ENCODE measurements at regions not wholly inside any gene's neighbourhood (a gene's known extent, or its start where the extent isn't known, plus 50 kb on each side); places are given as distances from the start of the nearest gene placed in this dataset.
A peak's percentile ranks its signal among the peaks of the same experiment; 100 is the strongest.
"Not testable (repeated sequence)": the region's sequence is repeated elsewhere in the genome, so short reads cannot be mapped to it uniquely, and the experiment has no call there.

DNA sequence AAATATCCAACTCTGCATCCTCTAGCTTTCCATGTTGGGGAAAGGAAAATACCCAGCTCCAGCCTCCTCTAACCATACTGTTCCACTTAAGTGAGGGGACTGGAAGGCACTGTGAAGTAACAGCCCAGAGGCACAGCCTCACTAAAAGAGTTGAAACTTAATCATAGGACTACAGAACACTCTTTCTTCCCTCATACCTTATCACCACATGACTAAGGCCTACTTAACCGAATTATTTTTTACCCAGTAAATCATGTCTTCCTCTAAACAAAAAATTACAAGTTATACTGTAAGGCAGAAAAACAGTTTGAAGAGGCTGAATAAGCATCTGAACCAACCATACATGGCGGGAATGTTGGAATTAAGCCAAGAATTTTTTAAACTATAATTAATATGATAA is 207.4 kb upstream of the MME start:
- H3K4me3 ChIP-seq (ENCODE audit: low read depth, low read length): no peak overlapping the region
- TF ChIP-seq, protein P1, sequence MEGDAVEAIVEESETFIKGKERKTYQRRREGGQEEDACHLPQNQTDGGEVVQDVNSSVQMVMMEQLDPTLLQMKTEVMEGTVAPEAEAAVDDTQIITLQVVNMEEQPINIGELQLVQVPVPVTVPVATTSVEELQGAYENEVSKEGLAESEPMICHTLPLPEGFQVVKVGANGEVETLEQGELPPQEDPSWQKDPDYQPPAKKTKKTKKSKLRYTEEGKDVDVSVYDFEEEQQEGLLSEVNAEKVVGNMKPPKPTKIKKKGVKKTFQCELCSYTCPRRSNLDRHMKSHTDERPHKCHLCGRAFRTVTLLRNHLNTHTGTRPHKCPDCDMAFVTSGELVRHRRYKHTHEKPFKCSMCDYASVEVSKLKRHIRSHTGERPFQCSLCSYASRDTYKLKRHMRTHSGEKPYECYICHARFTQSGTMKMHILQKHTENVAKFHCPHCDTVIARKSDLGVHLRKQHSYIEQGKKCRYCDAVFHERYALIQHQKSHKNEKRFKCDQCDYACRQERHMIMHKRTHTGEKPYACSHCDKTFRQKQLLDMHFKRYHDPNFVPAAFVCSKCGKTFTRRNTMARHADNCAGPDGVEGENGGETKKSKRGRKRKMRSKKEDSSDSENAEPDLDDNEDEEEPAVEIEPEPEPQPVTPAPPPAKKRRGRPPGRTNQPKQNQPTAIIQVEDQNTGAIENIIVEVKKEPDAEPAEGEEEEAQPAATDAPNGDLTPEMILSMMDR (IDR thresholded peaks at IDR 0.05; ENCODE audit: low read depth, low read length): no peak
- no peaks in the 10 kb centered on the region for H3K27me3 ChIP-seq (ENCODE audit: control insufficient read depth, insufficient read depth, low read length)
- ChIA-PET POLR2A (no interaction called here), CTCF (no interaction called here)
- no peak for DNase-seq (ENCODE audit: low read depth, low spot score)
- no peak overlapping the region for H3K27ac ChIP-seq (ENCODE audit: low read depth, low read length)
- H3K9me3 ChIP-seq (ENCODE audit: control insufficient read depth, insufficient read depth, low read length): no peaks in the 10 kb centered on the region

DNA sequence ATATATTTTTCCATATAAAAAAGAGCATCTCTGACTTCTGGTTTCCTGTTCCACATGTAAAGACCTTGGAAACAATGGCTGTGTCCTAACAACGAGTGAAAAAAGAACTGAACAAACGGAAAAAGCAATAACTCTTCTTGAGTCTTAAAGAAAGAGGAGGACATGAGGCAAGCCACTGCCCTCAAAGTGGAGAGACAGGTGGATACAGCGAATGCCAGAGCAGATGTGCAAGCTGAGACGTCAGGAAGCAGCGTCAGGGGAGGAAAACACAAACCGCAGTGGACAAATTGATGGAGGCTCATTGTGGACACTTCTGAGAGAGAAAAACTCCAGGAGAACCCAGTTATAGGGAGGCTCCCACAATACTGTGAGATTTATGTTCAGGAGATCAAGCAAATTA is 208.0 kb upstream of the MME start:
- H3K27ac ChIP-seq (ENCODE audit: low read depth, low read length): no peak overlapping the region
- ChIA-PET POLR2A (no interaction called here), CTCF (no interaction called here)
- no peaks in the 10 kb centered on the region for H3K9me3 ChIP-seq (ENCODE audit: control insufficient read depth, insufficient read depth, low read length)
- TF ChIP-seq, protein P1 (IDR thresholded peaks at IDR 0.05; ENCODE audit: low read depth, low read length): no peak
- no peaks in the 10 kb centered on the region for H3K27me3 ChIP-seq (ENCODE audit: control insufficient read depth, insufficient read depth, low read length)
- no peak overlapping the region for H3K4me3 ChIP-seq (ENCODE audit: low read depth, low read length)
- DNase-seq (ENCODE audit: low read depth, low spot score): no peak

DNA sequence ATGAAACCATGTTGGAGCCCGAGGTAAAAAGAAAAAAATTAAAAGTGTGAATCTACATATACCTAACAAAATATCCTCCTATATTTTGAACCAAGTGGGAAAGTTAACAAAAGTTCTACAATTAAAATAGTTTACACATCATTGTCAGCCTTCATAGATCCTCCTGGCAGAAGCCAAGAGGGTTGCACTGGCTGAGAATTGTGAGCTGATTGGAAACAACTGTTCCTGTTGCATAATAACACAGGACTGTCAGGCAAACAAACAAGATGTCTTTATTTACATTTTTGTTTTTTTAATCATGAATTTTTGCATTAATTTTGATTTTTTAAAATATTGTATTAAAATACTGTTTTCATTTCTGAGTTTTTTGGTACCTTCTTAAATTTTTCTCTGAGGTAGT is 215.2 kb upstream of the MME start:
- H3K27me3 ChIP-seq (ENCODE audit: control insufficient read depth, insufficient read depth, low read length): no peaks in the 10 kb centered on the region
- DNase-seq (ENCODE audit: low read depth, low spot score): no peak
- H3K4me3 ChIP-seq (ENCODE audit: low read depth, low read length): no peak overlapping the region
- no peak overlapping the region for H3K27ac ChIP-seq (ENCODE audit: low read depth, low read length)
- ChIA-PET POLR2A (no interaction called here), CTCF (interaction anchor here (1.6 kb wide), 1 partner anchor 458 kb away, joined by 4 read pairs; no protein-coding TSS in a partner anchor)
- no peaks in the 10 kb centered on the region for H3K9me3 ChIP-seq (ENCODE audit: control insufficient read depth, insufficient read depth, low read length)
- TF ChIP-seq, protein P1 (IDR thresholded peaks at IDR 0.05; ENCODE audit: low read depth, low read length): no peak

DNA sequence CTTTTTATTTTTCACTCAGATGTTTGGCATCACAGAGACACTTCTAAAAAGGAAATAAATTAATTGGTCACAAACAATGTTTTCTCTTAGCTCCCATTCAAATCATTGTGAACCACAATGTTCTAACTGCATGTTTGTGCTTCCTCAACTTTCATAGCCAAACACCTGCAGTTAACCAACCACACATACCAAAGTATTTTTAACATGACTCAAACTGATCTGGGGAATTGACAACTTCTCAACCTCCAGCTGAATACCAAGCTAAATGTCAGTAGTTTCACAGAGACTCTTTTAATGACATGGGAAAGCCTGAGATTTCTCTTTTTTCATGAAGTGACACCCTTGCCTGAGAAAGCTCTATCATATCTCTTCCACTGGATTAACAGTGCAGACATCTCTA is 217.9 kb upstream of the MME start:
- H3K27me3 ChIP-seq (ENCODE audit: control insufficient read depth, insufficient read depth, low read length): no peaks in the 10 kb centered on the region
- POLR2A ChIA-PET: interaction anchor here (0.6 kb wide), 1 partner anchor 92 kb away, joined by 8 read pairs; no protein-coding TSS in a partner anchor
- H3K27ac ChIP-seq (ENCODE audit: low read depth, low read length): no peak overlapping the region
- peak; percentile 10 for DNase-seq (ENCODE audit: low read depth, low spot score)
- H3K9me3 ChIP-seq (ENCODE audit: control insufficient read depth, insufficient read depth, low read length): no peaks in the 10 kb centered on the region
- CTCF ChIA-PET: interaction anchor here (1.2 kb wide), 2 partner anchors 103 to 460 kb away, joined by 3 read pairs; no protein-coding TSS in a partner anchor
- no peak overlapping the region for H3K4me3 ChIP-seq (ENCODE audit: low read depth, low read length)
- TF ChIP-seq, protein P1 (IDR thresholded peaks at IDR 0.05; ENCODE audit: low read depth, low read length): no peak

DNA sequence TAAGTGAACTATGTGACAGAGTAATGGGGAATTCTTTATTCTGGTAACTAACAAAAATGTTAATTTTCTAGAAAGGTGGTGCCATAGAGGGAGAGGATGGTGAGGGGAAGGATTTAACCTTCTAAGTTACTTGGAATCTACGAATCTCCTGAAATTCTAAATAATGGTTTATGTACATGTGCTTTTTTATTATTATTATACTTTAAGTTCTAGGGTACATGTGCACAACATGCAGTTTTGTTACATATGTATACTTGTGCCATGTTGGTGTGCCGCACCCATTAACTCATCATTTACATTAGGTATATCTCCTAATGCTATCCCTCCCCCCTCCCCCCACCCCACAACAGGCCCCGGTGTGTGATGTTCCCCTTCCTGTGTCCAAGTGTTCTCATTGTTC is 227.1 kb upstream of the MME start:
- POLR2A ChIA-PET; H3K27ac ChIP-seq (ENCODE audit: low read depth, low read length); H3K27me3 ChIP-seq (ENCODE audit: control insufficient read depth, insufficient read depth, low read length); DNase-seq (ENCODE audit: low read depth, low spot score); H3K4me3 ChIP-seq (ENCODE audit: low read depth, low read length); CTCF ChIA-PET; H3K9me3 ChIP-seq (ENCODE audit: control insufficient read depth, insufficient read depth, low read length): not testable (repeated sequence)

DNA sequence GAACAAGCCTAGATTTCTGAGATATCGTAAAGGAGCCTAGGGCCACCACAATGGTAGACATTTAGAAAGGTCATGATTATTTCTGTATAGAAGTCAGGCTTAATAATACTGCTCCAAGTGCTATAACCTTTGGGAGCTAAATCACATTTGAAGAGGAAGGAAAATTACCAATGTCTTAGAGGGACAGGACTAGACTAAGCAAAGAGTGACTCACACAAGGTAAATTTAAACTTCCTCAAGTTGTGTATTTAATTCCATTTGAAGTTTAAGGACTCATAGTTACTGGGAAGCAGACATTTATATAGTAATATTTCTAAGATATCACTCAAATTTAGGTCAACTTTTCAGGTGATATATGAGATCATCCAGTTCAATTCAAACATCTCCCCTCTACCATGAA is 227.6 kb upstream of the MME start:
- H3K4me3 ChIP-seq (ENCODE audit: low read depth, low read length): no peak overlapping the region
- POLR2A ChIA-PET: no interaction called here

More for the DNA sequence above, 227.6 kb upstream of the MME start:
- CTCF ChIA-PET: no interaction called here
- no peak overlapping the region for H3K27ac ChIP-seq (ENCODE audit: low read depth, low read length)
- DNase-seq (ENCODE audit: low read depth, low spot score): no peak
- H3K9me3 ChIP-seq (ENCODE audit: control insufficient read depth, insufficient read depth, low read length): no peaks in the 10 kb centered on the region
- H3K27me3 ChIP-seq (ENCODE audit: control insufficient read depth, insufficient read depth, low read length): no peaks in the 10 kb centered on the region
- TF ChIP-seq, protein P1 (IDR thresholded peaks at IDR 0.05; ENCODE audit: low read depth, low read length): no peak
